Adrenal gland (tissue), 9 donors: ENCODE measurements at regions not wholly inside any gene's neighbourhood (a gene's known extent, or its start where the extent isn't known, plus 50 kb on each side); places are given as distances from the start of the nearest gene placed in this dataset.

Experiments used
- DNase-seq, 7 donors: peaks; one replicate each; pipeline ENCODE4 v3.0.0-alpha.2; 2019 to 2020
- H3K27ac ChIP-seq, 5 donors: fragments of 200-600 bp; sonication (generic) in 4 of 5; 1 replicate in 3 of 5; 2 replicates in 2 of 5; pipeline versions ENCODE4 v1.5.1 to v1.8.0; 2016 to 2020; ENCODE audit warnings: mild to moderate bottlenecking in 1 of 5
- H3K27me3 ChIP-seq: fragments of 200-600 bp; 2 replicates; pipeline ENCODE4 v1.8.0; 2021
- H3K36me3 ChIP-seq, 2 donors: fragments of 200-600 bp; replicated peaks in 1 of 2; 1 replicate in 1 of 2; 2 replicates in 1 of 2; pipeline versions ENCODE4 v1.5.1 to v1.8.0; 2018 to 2022
- H3K4me1 ChIP-seq, 2 donors: fragments of 200-600 bp; replicated peaks in 1 of 2; 1 replicate in 1 of 2; 2 replicates in 1 of 2; pipeline versions ENCODE4 v1.5.1 to v1.8.0; 2018 to 2021
- H3K4me3 ChIP-seq, 4 donors: fragments of 200-600 bp; sonication (generic) in 3 of 4; one replicate each; pipeline ENCODE4 v1.5.1; 2016 to 2018
- H3K9me3 ChIP-seq, 3 donors: fragments of 200-600 bp; sonication (generic) in 1 of 3; replicated peaks in 1 of 3; 1 replicate in 2 of 3; 2 replicates in 1 of 3; pipeline versions ENCODE4 v1.5.1 to v1.8.0; 2016 to 2021
- CTCF ChIP-seq, 6 experiments: fragments of 450-650 bp in 4 of 6; fragments of 200-600 bp in 2 of 6; sonication (generic) in 1 of 6; IDR thresholded peaks; 1 replicate in 5 of 6; 2 replicates in 1 of 6; pipeline versions ENCODE4 v1.5.1 to v1.8.0; 2016 to 2021; ENCODE audit warnings: antibody characterized with exemption in 6 of 6, mild to moderate bottlenecking in 2 of 6, moderate library complexity in 1 of 6
- POLR2A ChIP-seq, 2 donors: fragments of 450-650 bp; IDR thresholded peaks; one replicate each; pipeline ENCODE4 v1.6.1; 2017; ENCODE audit warnings: antibody characterized with exemption in 2 of 2, mild to moderate bottlenecking in 2 of 2, moderate library complexity in 1 of 2
- WGBS, 4 donors: extraction: QIAGEN DNeasy Blood & Tissue Kit in 2 of 4; methylation state at CpG; one replicate each; pipeline versions ENCODE4 v1.1.5 to v1.1.7; 2013 to 2017; 5-methylcytosine and 5-hydroxymethylcytosine counted together
- intact Hi-C, 2 donors: fragments of 100-400 bp; cut with DNase I; formaldehyde crosslinking; loops; one replicate each; pipeline versions ENCODE4 v1.14.1 to v1.15.0; 2022 to 2023
- donor health status: healthy with polysubstance abuse.
- donor health status: Bipolar disorder and iron deficiency.
- donor health status: DM: yes; HTN: yes; CAD: no.
- donor health status: DM: no; HTN: no; CAD: no.
- donor health status: DM: no; HTN: no; CAD: no.

GRCh38 chr10:20396701-20397100 lies 500.4 kb downstream of the NEBL start:
- Histone ChIP-seq H3K4me1 (no peaks in the 10 kb centered on the region), H3K27me3 (no peaks in the 10 kb centered on the region), H3K36me3 (no peaks in the 10 kb centered on the region), H3K9me3 (no peaks in the 10 kb centered on the region), H3K27ac (no peak overlapping the region), H3K4me3 (no peak overlapping the region)
- no peak for DNase-seq
- intact Hi-C loops = no loop called here
- 87 to 93% (median 88%) methylated on average over 4 of the region's 4 CpGs for WGBS, 4 donors
- TF ChIP-seq POLR2A (IDR thresholded peaks at IDR 0.05) = no peak
- TF ChIP-seq CTCF (IDR thresholded peaks at IDR 0.05) = no peak

DNA sequence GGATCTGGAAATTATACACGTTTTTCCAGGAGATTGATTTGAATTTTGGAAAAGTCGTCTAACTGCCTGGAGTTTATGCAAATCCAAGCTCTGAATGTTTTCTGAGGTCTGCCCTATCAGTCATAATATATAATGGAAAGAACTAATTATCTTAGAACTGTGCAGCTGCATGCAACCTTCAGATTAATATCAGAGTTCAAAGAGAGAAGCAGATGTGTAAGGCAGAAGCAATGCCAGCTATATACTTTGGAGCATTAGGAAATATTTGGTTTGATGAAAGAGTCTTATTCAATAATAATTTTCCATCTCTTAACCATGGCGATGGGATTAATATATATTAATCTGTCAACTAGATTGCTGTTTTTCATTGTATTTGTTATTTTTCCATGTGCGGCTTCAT lies 500.9 kb downstream of the NEBL start:
- WGBS, 4 donors = 74 to 83% (median 76%) methylated on average over 4 of the region's 4 CpGs

GRCh38 chr10:20391629-20392028 lies 505.5 kb downstream of the NEBL start:
- no peaks in the 10 kb centered on the region for H3K27me3 ChIP-seq
- DNase-seq = no peak
- H3K9me3 ChIP-seq = no peaks in the 10 kb centered on the region
- no peaks in the 10 kb centered on the region for H3K4me1 ChIP-seq
- TF ChIP-seq CTCF (IDR thresholded peaks at IDR 0.05) (no peak), POLR2A (IDR thresholded peaks at IDR 0.05) (no peak)
- no peak overlapping the region for H3K4me3 ChIP-seq
- WGBS, 4 donors = 87 to 95% (median 91%) methylated on average over 3 of the region's 3 CpGs
- no peak overlapping the region for H3K27ac ChIP-seq
- intact Hi-C loops = no loop called here
- H3K36me3 ChIP-seq = no peaks in the 10 kb centered on the region

More for the DNA sequence above, 500.9 kb downstream of the NEBL start:
- no peaks in the 10 kb centered on the region for H3K36me3 ChIP-seq
- H3K4me1 ChIP-seq = no peaks in the 10 kb centered on the region
- H3K27me3 ChIP-seq = no peaks in the 10 kb centered on the region
- TF ChIP-seq POLR2A (IDR thresholded peaks at IDR 0.05) (no peak), CTCF (IDR thresholded peaks at IDR 0.05) (no peak)
- intact Hi-C loops = no loop called here
- H3K27ac ChIP-seq = no peak overlapping the region
- no peak overlapping the region for H3K4me3 ChIP-seq
- no peak for DNase-seq
- no peaks in the 10 kb centered on the region for H3K9me3 ChIP-seq

DNA sequence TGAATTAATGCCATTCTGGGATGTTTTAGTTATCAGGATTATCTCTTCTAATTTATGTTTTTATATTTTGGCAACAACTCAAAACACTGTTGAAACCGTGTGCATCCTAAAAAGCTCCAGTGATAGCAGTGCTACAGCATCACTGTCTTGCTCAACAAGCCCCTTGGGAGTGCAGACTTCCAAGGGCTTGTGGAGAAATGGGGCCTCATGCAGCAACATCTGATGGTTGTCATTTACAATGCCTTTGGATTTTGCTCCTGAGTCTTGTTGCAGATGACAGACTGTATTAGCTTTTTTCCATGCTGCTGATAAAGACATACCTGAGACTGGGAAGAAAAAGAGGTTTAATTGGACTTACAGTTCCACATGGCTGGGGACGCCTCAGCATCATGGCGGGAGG lies 515.4 kb downstream of the NEBL start:
- DNase-seq = no peak
- Histone ChIP-seq H3K27me3 (no peaks in the 10 kb centered on the region), H3K9me3 (peaks cover 0 to 2% (median 0%) of the 10 kb centered on the region in 3 donors), H3K4me1 (no peaks in the 10 kb centered on the region), H3K36me3 (no peaks in the 10 kb centered on the region), H3K4me3 (no peak overlapping the region), H3K27ac (no peak overlapping the region)
- intact Hi-C loops = no loop called here
- TF ChIP-seq CTCF (IDR thresholded peaks at IDR 0.05) = no peak
- no peak for TF ChIP-seq POLR2A (IDR thresholded peaks at IDR 0.05)
- 74 to 89% (median 82%) methylated on average over 3 of the region's 3 CpGs for WGBS, 4 donors
